AG04449 (cell line): ENCODE measurements at regions not wholly inside any gene's neighbourhood (a gene's known extent, or its start where the extent isn't known, plus 50 kb on each side); places are given as distances from the start of the nearest gene placed in this dataset.

ENCODE experiments used
- CTCF ChIA-PET: fragments of 350-600 bp; formaldehyde crosslinking; extraction: SDS; loops from one replicate; lab custom pipeline; 2021; ENCODE audit warnings: antibody characterized with exemption; lab: Yijun Ruan, JAX
- POLR2A ChIA-PET: fragments of 400-600, 350-600 bp; formaldehyde crosslinking; extraction: SDS; loops from one replicate; lab custom pipeline; 2020; ENCODE audit warnings: antibody characterized with exemption, inconsistent platforms; lab: Yijun Ruan, JAX
- DNase-seq: peaks from one replicate; pipeline ENCODE4 v3.0.0-alpha.2; 2010; ENCODE audit warnings: low read depth, low spot score
- H3K4me3 ChIP-seq: 2 replicates; pipeline ENCODE4 v1.5.1; 2011; ENCODE audit warnings: low read depth, mild to moderate bottlenecking, control low read depth, low read length
- TF ChIP-seq, protein P1 (sequence below): IDR thresholded peaks from one replicate; pipeline ENCODE4 v1.5.1; 2011; ENCODE audit warnings: mild to moderate bottlenecking, moderate library complexity, low read length, control low read depth, inconsistent platforms; ENCODE audit not compliant: insufficient read depth; ENCODE audit errors: missing control alignments

DNA sequence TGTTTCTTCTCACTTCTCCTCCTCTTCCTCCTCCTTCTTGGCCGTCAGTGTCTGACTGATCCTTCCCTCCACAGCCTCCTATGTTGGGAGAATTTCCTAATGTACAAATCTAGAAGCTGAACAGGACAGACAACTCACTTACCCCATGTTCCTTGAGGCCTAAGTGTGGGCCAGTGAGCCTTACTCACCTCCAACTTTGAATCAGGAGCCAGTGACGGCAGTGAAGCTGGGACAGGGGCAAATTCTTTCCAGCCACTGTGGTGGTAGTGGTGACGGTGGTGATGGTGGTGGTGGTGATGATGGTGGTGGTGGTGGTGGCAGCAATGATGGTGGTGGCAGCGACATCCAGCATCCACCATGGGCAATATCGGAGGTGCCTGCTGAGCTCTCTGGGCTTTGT, 166.3 kb downstream of the FAM43A start:
- no peak for DNase-seq
- no peak overlapping the region for H3K4me3 ChIP-seq
- TF ChIP-seq, protein P1, sequence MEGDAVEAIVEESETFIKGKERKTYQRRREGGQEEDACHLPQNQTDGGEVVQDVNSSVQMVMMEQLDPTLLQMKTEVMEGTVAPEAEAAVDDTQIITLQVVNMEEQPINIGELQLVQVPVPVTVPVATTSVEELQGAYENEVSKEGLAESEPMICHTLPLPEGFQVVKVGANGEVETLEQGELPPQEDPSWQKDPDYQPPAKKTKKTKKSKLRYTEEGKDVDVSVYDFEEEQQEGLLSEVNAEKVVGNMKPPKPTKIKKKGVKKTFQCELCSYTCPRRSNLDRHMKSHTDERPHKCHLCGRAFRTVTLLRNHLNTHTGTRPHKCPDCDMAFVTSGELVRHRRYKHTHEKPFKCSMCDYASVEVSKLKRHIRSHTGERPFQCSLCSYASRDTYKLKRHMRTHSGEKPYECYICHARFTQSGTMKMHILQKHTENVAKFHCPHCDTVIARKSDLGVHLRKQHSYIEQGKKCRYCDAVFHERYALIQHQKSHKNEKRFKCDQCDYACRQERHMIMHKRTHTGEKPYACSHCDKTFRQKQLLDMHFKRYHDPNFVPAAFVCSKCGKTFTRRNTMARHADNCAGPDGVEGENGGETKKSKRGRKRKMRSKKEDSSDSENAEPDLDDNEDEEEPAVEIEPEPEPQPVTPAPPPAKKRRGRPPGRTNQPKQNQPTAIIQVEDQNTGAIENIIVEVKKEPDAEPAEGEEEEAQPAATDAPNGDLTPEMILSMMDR = no peak
- POLR2A ChIA-PET = no interaction called here
- CTCF ChIA-PET = interaction anchor here (1.1 kb wide), 1 partner anchor 18 kb away, joined by 4 read pairs; no protein-coding TSS in a partner anchor

DNA sequence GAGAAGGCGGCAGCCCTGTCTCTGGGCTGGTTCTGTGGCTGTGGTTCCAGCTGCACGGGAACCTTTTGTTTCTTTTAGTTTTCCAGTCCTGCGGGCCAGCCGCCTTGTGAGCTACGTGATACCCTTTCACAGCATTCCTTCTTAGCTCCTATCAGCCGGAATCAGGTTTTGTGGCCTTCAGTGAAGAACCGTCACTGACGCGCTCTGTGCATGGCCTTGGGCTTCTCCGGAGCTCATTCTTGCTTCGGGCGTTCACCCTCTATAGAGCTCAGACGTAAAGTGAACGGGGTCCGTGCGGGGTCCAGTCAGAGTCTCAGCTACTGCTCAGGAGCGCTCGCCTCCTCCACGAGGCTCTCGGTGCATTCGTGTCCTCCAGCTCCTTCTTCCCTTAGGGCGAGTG, 166.7 kb downstream of the FAM43A start:
- CTCF ChIA-PET = interaction anchor here (1.1 kb wide), 1 partner anchor 17 kb away, joined by 4 read pairs; no protein-coding TSS in a partner anchor
- H3K4me3 ChIP-seq = no peak overlapping the region
- TF ChIP-seq, protein P1 = no peak
- POLR2A ChIA-PET = no interaction called here
- no peak for DNase-seq

DNA sequence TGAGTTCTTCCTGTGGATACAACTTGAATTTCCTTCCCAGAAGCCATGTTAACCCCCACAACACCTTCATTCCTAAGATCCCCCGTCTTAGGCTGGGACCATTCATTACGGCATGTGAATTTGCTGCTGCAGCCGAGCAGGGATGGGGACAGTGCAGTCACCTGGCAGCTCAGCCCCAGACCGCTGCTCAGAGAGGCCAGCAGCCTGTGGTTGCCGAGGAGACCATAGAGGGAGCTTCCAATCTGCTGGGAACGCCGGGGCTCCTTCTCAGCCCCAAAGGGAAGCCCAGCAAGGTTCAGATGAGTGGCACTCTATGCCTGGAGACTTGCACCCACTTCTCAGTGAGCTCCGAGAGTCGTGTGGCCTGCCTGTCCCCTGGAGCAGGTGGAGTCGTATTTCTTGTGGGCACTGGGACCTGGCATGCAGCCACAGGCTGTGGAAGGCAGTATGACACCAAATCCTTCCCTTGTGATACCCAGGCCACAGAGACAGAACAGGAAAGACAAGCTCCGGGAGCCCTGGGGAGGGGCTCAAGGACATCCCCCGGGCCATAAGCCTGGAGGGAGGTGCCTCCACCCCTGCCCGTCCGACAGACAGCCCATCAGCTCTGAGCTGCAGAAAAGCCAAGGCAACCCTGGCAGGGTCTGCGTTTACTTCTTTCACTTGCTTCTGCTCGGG, 167.3 kb downstream of the FAM43A start:
- no peak for DNase-seq
- no peak overlapping the region for H3K4me3 ChIP-seq
- TF ChIP-seq, protein P1 = no peak
- ChIA-PET CTCF (no interaction called here), POLR2A (no interaction called here)

DNA sequence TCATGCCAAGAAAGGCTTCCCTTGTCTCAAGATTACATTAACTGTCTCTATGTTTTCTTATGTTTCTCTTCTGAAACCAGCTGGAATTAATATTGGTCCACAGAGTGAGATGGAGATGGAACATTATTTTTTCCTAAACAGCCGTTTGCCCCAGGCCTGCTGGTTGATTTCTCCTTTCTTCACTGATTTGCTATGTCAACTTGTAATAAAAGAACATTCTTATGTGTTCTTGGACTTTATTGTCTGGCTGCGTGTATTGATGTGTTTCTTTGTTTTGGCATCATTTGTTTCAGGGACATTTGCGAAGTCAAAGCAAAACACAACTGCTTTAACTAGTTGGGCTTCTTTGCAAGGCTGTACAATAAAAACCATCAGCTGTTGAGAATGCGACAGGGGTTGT, 168.5 kb downstream of the FAM43A start:
- DNase-seq = no peak
- CTCF ChIA-PET = no interaction called here
- TF ChIP-seq, protein P1 = no peak
- no peak overlapping the region for H3K4me3 ChIP-seq
- POLR2A ChIA-PET = no interaction called here

DNA sequence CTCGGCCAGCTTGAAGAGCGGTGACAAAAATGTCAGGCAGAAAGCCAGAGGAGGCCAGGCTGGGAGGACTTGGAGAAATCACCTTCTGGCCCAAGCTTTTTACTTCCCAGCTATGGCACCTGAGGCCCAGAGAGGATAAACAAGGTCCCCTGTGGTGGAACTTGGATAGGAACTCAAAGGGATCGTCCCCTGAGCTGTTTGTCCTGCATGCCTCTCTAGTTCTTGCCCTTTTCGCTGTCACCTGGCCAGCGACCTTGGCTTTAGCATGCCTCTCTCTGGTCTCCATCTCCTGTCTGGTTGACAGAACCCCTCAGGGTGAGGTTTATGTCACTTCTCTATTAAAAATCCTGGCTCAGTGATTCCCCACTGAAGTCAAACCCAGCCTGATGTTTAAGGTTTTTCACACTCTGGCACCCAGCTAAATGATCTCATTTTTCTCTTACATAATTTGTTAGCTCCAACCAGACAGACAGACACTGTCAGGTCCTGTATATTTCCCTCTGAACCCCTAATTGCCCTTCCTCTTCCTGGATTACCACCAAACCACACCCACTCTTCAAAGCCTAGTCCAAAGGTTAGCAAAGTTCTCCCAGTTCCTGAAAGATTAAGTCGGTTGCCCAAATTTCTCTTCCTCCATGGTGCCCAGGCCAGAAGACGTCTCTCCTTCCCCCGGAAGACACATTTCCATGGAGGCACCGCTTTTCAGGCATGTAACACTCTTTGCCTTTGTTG, 169.1 kb downstream of the FAM43A start:
- DNase-seq = no peak
- no peak overlapping the region for H3K4me3 ChIP-seq
- CTCF ChIA-PET = no interaction called here
- TF ChIP-seq, protein P1 = no peak
- POLR2A ChIA-PET = no interaction called here

DNA sequence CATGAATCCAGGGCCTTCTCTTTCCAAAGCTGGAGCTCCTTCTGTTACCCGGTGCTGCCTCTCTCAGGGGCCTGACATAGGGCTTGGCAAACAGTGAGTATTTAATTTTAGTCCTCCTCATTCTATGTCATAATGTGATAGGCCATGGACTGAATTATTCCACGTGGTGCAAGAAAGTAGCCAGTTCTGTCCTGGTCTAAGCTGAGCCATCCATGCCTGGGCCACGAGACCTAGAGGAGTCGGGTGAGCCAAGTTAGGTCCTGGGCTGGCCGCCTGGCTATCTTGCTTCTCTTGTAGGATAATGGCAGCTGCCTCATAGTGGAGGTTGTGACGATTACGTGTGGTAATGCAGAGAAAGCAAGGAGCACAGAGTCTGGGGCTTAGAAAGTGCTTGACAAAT, 170.6 kb downstream of the FAM43A start:
- TF ChIP-seq, protein P1 = no peak
- ChIA-PET CTCF (no interaction called here), POLR2A (no interaction called here)
- DNase-seq = no peak
- H3K4me3 ChIP-seq = no peak overlapping the region
